ENCODE measurements at regions not wholly inside any gene's neighbourhood (a gene's known extent, or its start where the extent isn't known, plus 50 kb on each side); places are given as distances from the start of the nearest gene placed in this dataset.

GRCh38 chr13:104085611-104086010 lies 1019.4 kb upstream of the SLC10A2 start:
- intact Hi-C loops (cut with DNase I; ENCODE audit: low total_unique reads): no loop called here
- H3K4me3 ChIP-seq (ENCODE audit: low read depth, poor library complexity, severe bottlenecking): no peak overlapping the region
- DNase-seq (ENCODE audit: low spot score in 2 of 2): no peak
- WGBS, 2 donors: 72 to 82% methylated on average over 4 of the region's 4 CpGs
- TF ChIP-seq CTCF (IDR thresholded peaks at IDR 0.05) (no peak), POLR2A (IDR thresholded peaks at IDR 0.05) (no peak)

GRCh38 chr13:104074326-104074725 lies 1008.1 kb upstream of the SLC10A2 start:
- no peak for DNase-seq (ENCODE audit: low spot score in 2 of 2)
- intact Hi-C loops (cut with DNase I; ENCODE audit: low total_unique reads): no loop called here
- TF ChIP-seq CTCF (IDR thresholded peaks at IDR 0.05) (no peak), POLR2A (IDR thresholded peaks at IDR 0.05) (no peak)
- no peak overlapping the region for H3K4me3 ChIP-seq (ENCODE audit: low read depth, poor library complexity, severe bottlenecking)
- WGBS, 2 donors: 75 to 77% methylated on average over 2 of the region's 2 CpGs

- no peak for DNase-seq (ENCODE audit: low spot score in 2 of 2)
- 89 to 90% methylated on average over 2 of the region's 2 CpGs for WGBS, 2 donors
- H3K4me3 ChIP-seq (ENCODE audit: low read depth, poor library complexity, severe bottlenecking): no peak overlapping the region
- no peak for TF ChIP-seq POLR2A (IDR thresholded peaks at IDR 0.05)
- TF ChIP-seq CTCF (IDR thresholded peaks at IDR 0.05): no peak
- intact Hi-C loops (cut with DNase I; ENCODE audit: low total_unique reads): no loop called here
These were observed 1005.6 kb upstream of the SLC10A2 start for GRCh38 chr13:104071806-104072205.

- no peak overlapping the region for H3K4me3 ChIP-seq (ENCODE audit: low read depth, poor library complexity, severe bottlenecking)
- intact Hi-C loops (cut with DNase I; ENCODE audit: low total_unique reads): no loop called here
- TF ChIP-seq POLR2A (IDR thresholded peaks at IDR 0.05): no peak
- no peak for TF ChIP-seq CTCF (IDR thresholded peaks at IDR 0.05)
- no peak for DNase-seq (ENCODE audit: low spot score in 2 of 2)
- WGBS, 2 donors: 90% methylated on average over 2 of the region's 2 CpGs
These were observed 999.1 kb upstream of the SLC10A2 start for GRCh38 chr13:104065328-104065727.

GRCh38 chr13:104057861-104058260 lies 991.6 kb upstream of the SLC10A2 start:
- 73 to 80% methylated on average over 4 of the region's 4 CpGs for WGBS, 2 donors
- no peak overlapping the region for H3K4me3 ChIP-seq (ENCODE audit: low read depth, poor library complexity, severe bottlenecking)
- TF ChIP-seq CTCF (IDR thresholded peaks at IDR 0.05): no peak
- no peak for TF ChIP-seq POLR2A (IDR thresholded peaks at IDR 0.05)
- DNase-seq (ENCODE audit: low spot score in 2 of 2): no peak
- intact Hi-C loops (cut with DNase I; ENCODE audit: low total_unique reads): no loop called here

- intact Hi-C loops (cut with DNase I; ENCODE audit: low total_unique reads): no loop called here
- 38 to 50% methylated on average over 1 of the region's 1 CpG for WGBS, 2 donors
- no peak for TF ChIP-seq CTCF (IDR thresholded peaks at IDR 0.05)
- TF ChIP-seq POLR2A (IDR thresholded peaks at IDR 0.05): no peak
- no peak overlapping the region for H3K4me3 ChIP-seq (ENCODE audit: low read depth, poor library complexity, severe bottlenecking)
- DNase-seq (ENCODE audit: low spot score in 2 of 2): no peak
These were observed 979.7 kb upstream of the SLC10A2 start for GRCh38 chr13:104045907-104046306.

Data from lower leg skin (tissue), 4 donors.